GM23338 (cell line): ENCODE measurements at regions not wholly inside any gene's neighbourhood (a gene's known extent, or its start where the extent isn't known, plus 50 kb on each side); places are given as distances from the start of the nearest gene placed in this dataset.

Experiments
- ATAC-seq: fragments of 200-7000 bp; cut with Tn5 transposase; 3 replicates; pipeline ENCODE4 v1.9.1; 2020
- DNase-seq: peaks from one replicate; pipeline ENCODE4 v3.0.0-alpha.2; 2015; ENCODE audit warnings: low spot score
- H2AFZ ChIP-seq: fragments of 200-600 bp; sonication (generic); 2 replicates; pipeline ENCODE4 v1.8.0; 2016; ENCODE audit warnings: antibody characterized with exemption, mild to moderate bottlenecking, moderate library complexity
- H3F3A ChIP-seq: fragments of 200-600 bp; sonication (generic); replicated peaks from 2 replicates; pipeline ENCODE4 v1.8.0; 2017; ENCODE audit warnings: antibody characterized with exemption, mixed run types, low read depth
- H3K27ac ChIP-seq: fragments of 200-600 bp; sonication (generic); 2 replicates; pipeline ENCODE4 v1.6.1; 2016; ENCODE audit warnings: low read depth
- H3K27me3 ChIP-seq: fragments of 200-600 bp; sonication (generic); 2 replicates; pipeline ENCODE4 v1.8.0; 2016; ENCODE audit warnings: mild to moderate bottlenecking, mixed run types, moderate library complexity; ENCODE audit not compliant: insufficient read depth
- H3K36me3 ChIP-seq: fragments of 200-600 bp; sonication (generic); 2 replicates; pipeline ENCODE4 v1.8.0; 2016; ENCODE audit warnings: mild to moderate bottlenecking; ENCODE audit not compliant: insufficient read depth
- H3K4me1 ChIP-seq: fragments of 200-600 bp; sonication (generic); 2 replicates; pipeline ENCODE4 v1.8.0; 2016; ENCODE audit warnings: mild to moderate bottlenecking, moderate library complexity; ENCODE audit not compliant: insufficient read depth
- H3K4me2 ChIP-seq: fragments of 200-600 bp; sonication (generic); 2 replicates; pipeline ENCODE4 v1.7.1; 2017; ENCODE audit warnings: mixed run types
- H3K4me3 ChIP-seq: fragments of 200-600 bp; sonication (generic); 2 replicates; pipeline ENCODE4 v1.6.1; 2016; ENCODE audit warnings: mixed run types
- H3K79me2 ChIP-seq: fragments of 200-600 bp; sonication (generic); replicated peaks from 2 replicates; pipeline ENCODE4 v1.8.0; 2017; ENCODE audit warnings: mild to moderate bottlenecking; ENCODE audit not compliant: insufficient read depth
- H3K9me2 ChIP-seq: fragments of 200-600 bp; sonication (generic); 2 replicates; pipeline ENCODE4 v1.8.0; 2017; ENCODE audit not compliant: insufficient read depth
- H4K20me1 ChIP-seq: fragments of 200-600 bp; sonication (generic); replicated peaks from 2 replicates; pipeline ENCODE4 v1.8.0; 2017; ENCODE audit warnings: mild to moderate bottlenecking; ENCODE audit not compliant: insufficient read depth
- H3K27ac Mint-ChIP-seq: 2 replicates; pipeline ENCODE4 v1.8.0; 2020; ENCODE audit warnings: inconsistent platforms, mild to moderate bottlenecking, moderate library complexity, mixed read lengths
- H3K27me3 Mint-ChIP-seq: 3 replicates; pipeline ENCODE4 v1.8.0; 2022; ENCODE audit warnings: low read depth, mild to moderate bottlenecking, moderate library complexity, mixed read lengths, inconsistent platforms; ENCODE audit not compliant: insufficient read depth, poor library complexity
- H3K36me3 Mint-ChIP-seq: 3 replicates; pipeline ENCODE4 v1.8.0; 2021; ENCODE audit warnings: low read depth, mild to moderate bottlenecking, inconsistent platforms, moderate library complexity, mixed read lengths
- H3K4me1 Mint-ChIP-seq: 3 replicates; pipeline ENCODE4 v1.8.0; 2020; ENCODE audit warnings: mild to moderate bottlenecking, inconsistent platforms, mixed read lengths
- H3K4me3 Mint-ChIP-seq: 3 replicates; pipeline ENCODE4 v1.8.0; 2021; ENCODE audit warnings: moderate library complexity, mild to moderate bottlenecking, inconsistent platforms, mixed read lengths
- H3K9me3 Mint-ChIP-seq: 3 replicates; pipeline ENCODE4 v1.8.0; 2020; ENCODE audit warnings: moderate library complexity, mild to moderate bottlenecking, inconsistent platforms, mixed read lengths
- CREB1 ChIP-seq: fragments of 250-450 bp; sonication (Bioruptor Pico); IDR thresholded peaks from 2 replicates; pipeline ENCODE4 v1.5.0; 2020; ENCODE audit warnings: low read depth, mild to moderate bottlenecking, moderate library complexity
- CTCF ChIP-seq, 2 experiments: fragments of 200-600 bp in 1 of 2; sonication (generic) in 1 of 2; conservative IDR thresholded peaks; 2 replicates each; pipeline versions ENCODE4 v1.5.1 to v1.6.1; 2016 to 2017; ENCODE audit warnings: antibody characterized with exemption in 2 of 2, low read depth in 2 of 2, mild to moderate bottlenecking in 2 of 2, moderate library complexity in 1 of 2
- ETS1 ChIP-seq: IDR thresholded peaks from 2 replicates; pipeline ENCODE4 v1.6.1; 2016; ENCODE audit warnings: antibody characterized with exemption
- EZH2 ChIP-seq: fragments of 200-600 bp; sonication (generic); IDR thresholded peaks from one replicate; pipeline ENCODE4 v1.8.0; 2017; ENCODE audit warnings: antibody characterized with exemption, mild to moderate bottlenecking, low read depth; ENCODE audit not compliant: unreplicated experiment
- JUNB ChIP-seq: IDR thresholded peaks from one replicate; pipeline ENCODE4 v1.6.1; 2016; ENCODE audit warnings: antibody characterized with exemption; ENCODE audit not compliant: unreplicated experiment
- REST ChIP-seq: IDR thresholded peaks from one replicate; pipeline ENCODE4 v1.6.1; 2018; ENCODE audit warnings: antibody characterized with exemption; ENCODE audit not compliant: unreplicated experiment
- STAT1 ChIP-seq: IDR thresholded peaks from one replicate; pipeline ENCODE4 v1.6.1; 2016; ENCODE audit warnings: antibody characterized with exemption; ENCODE audit not compliant: unreplicated experiment
- ZNF114 ChIP-seq: fragments of 250-450 bp; sonication (Bioruptor Pico); IDR thresholded peaks from 2 replicates; pipeline ENCODE4 v1.5.0; 2020; ENCODE audit warnings: mild to moderate bottlenecking, moderate library complexity
- ZNF331 ChIP-seq: fragments of 250-450 bp; sonication (Bioruptor Pico); IDR thresholded peaks from 2 replicates; pipeline ENCODE4 v1.5.0; 2020; ENCODE audit warnings: low read depth, mild to moderate bottlenecking, moderate library complexity

GRCh38 chr10:78310481-78311080, 276.9 kb downstream of the RPS24 start:
- Histone ChIP-seq H3K36me3 (no peaks in the 10 kb centered on the region), H3K79me2 (no peaks in the 10 kb centered on the region), H3K9me2 (no peaks in the 10 kb centered on the region), H3K4me2 (no peak overlapping the region), H3K4me1 (peaks cover 3% of the 10 kb centered on the region), H3K27ac (no peak overlapping the region), H3K27me3 (no peaks in the 10 kb centered on the region), H3K4me3 (no peak overlapping the region), H2AFZ (no peak overlapping the region), H4K20me1 (no peaks in the 10 kb centered on the region), H3F3A (no peaks in the 10 kb centered on the region)
- no peak overlapping the region for H3K4me3 Mint-ChIP-seq
- no peaks in the 10 kb centered on the region for H3K36me3 Mint-ChIP-seq
- peaks cover 2% of the 10 kb centered on the region; the same call in 2 of the 3 replicates for H3K9me3 Mint-ChIP-seq
- H3K4me1 Mint-ChIP-seq: peaks cover 9% of the 10 kb centered on the region
- no peak for DNase-seq
- H3K27ac Mint-ChIP-seq: no peak overlapping the region
- peaks cover 3% of the 10 kb centered on the region for H3K27me3 Mint-ChIP-seq
- no peak for TF ChIP-seq ZNF331
- no peak for TF ChIP-seq CREB1 (CRISPR knock-in tag)
- no peak for TF ChIP-seq STAT1
- TF ChIP-seq REST: no peak
- TF ChIP-seq ZNF114 (CRISPR knock-in tag): no peak
- no peak for TF ChIP-seq CTCF (conservative IDR thresholded peaks at IDR 0.05; ENCODE audit: low read depth in 2 of 2)
- TF ChIP-seq ETS1: no peak
- TF ChIP-seq EZH2: no peak
- no peak for TF ChIP-seq JUNB
- ATAC-seq: no peak
